Activated T-helper 9 cell treated with anti-CD3 and anti-CD28 coated beads, Interleukin-2, amount 50 U/mL, for 16 hours (primary cell): ENCODE measurements at regions not wholly inside any gene's neighbourhood (a gene's known extent, or its start where the extent isn't known, plus 50 kb on each side); places are given as distances from the start of the nearest gene placed in this dataset.
"Not testable (repeated sequence)": the region's sequence is repeated elsewhere in the genome, so short reads cannot be mapped to it uniquely, and the experiment has no call there.

ENCODE experiments used
- DNase-seq: peaks from one replicate; pipeline ENCODE4 v3.0.0-alpha.2; 2020; ENCODE audit warnings: low read depth

DNA sequence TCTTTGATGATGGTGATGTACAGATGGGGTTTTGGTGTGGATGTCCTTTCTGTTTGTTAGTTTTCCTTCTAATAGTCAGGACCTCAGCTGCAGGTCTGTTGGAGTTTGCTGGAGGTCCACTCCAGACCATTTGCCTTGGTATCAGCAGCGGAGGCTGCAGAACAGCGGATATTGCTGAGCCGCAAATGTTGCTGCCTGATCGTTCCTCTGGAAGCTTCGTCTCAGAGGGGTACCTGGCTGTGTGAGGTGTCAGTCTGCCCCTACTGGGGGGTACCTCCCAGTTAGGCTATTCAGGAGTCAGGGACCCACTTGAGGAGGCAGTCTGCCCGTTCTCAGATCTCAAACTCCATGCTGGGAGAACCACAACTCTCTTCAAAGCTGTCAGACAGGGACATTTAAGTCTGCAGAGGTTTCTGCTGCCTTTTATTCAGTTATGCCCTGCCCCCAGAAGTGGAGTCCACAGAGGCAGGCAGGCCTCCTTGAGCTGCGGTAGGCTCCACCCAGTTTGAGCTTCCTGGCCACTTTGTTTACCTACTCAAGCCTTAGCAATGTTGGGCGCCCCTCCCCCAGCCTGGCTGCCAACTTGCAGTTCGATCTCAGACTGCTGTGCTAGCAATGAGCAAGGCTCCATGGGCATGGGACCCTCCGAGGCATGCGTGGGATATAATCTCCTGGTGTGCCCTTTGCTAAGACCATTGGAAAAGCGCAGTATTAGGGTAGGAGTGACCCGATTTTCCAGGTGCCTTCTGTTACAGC is 264.5 kb downstream of the MATN1 start:
- not testable (repeated sequence) for DNase-seq

DNA sequence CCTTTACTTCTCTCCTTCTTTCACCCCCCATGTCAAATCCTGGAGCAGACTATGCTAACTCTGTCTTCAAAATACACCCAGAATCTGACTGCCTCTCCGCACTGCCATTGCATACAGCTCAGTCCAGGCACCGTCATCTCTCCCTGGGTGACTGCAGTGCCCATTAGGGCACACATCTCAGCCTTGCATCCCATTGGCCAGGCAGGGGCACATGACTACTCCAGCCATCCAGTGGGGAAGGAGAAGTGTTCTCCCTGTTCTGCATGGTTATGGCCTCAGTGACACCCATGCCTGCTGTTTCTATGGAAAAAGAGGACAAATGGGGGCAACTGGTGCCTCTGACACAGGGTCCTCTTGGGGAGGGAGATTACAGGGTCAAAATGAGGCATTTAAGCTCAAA is 270.5 kb downstream of the MATN1 start:
- no peak for DNase-seq

DNA sequence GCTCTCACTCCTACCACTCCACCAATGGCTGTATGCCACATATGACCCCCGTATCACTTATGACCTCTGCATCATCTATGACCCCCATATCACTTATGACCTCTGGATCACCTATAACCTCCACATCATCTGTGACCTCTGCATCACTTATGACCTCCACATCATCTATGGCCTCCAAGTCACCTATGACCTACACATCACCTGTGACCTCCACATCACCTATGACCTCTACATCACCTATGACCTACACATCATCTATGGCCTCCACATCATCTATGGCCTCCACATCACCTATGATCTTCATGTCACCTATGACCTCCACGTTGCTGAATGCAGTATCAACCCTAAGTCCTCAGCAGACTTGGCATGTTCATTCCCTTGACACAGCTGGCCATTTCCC is 271.2 kb downstream of the MATN1 start:
- no peak for DNase-seq

DNA sequence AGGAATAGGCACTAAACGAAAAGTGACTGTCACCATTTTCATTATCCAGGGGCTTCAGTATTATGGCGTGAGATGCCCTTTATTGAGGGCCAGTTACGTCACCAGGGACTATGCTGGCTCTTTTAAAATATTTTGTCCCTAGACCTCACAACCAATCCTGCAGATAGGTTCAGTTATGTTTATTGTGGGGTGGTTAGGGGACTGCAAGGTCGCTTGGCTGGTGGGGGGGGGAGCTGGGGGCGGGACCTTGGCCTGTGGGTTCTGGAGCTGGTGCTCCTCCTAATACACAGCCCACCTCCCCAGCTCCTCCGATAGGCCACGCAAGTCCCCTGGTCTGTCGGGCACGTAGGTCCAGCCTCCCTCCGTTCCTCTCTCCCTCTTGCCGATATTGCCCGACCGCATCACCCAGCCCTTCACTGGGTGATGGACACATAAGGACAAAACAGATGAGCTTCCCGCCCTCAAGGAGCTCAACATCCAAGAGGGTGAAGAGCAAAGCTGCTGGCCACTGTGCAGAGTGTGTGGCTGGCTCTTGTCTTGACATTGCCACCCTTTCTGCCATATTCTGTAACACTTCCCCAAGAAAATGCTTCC is 271.8 kb downstream of the MATN1 start:
- DNase-seq, result no peak

DNA sequence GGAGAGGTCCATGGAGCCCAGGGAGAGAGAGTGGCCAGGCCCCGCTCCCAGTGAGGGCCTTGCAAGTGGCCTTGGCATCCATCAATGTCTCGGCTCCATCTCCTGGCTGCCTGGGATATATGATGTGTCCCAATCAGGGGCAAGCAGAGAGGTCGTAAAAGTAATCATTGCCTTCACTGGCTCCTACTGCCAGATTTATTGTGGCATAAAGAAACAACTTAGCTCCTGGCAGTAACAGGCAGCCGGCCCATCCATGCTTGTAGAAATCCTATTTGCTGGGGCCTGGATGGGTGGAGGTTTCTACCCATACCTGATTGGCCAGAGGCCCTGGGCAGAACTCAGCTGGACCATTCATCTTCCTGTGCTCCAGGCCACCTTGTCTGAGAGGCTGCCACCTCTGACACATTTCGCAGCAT is 272.6 kb downstream of the MATN1 start:
- no peak for DNase-seq

DNA sequence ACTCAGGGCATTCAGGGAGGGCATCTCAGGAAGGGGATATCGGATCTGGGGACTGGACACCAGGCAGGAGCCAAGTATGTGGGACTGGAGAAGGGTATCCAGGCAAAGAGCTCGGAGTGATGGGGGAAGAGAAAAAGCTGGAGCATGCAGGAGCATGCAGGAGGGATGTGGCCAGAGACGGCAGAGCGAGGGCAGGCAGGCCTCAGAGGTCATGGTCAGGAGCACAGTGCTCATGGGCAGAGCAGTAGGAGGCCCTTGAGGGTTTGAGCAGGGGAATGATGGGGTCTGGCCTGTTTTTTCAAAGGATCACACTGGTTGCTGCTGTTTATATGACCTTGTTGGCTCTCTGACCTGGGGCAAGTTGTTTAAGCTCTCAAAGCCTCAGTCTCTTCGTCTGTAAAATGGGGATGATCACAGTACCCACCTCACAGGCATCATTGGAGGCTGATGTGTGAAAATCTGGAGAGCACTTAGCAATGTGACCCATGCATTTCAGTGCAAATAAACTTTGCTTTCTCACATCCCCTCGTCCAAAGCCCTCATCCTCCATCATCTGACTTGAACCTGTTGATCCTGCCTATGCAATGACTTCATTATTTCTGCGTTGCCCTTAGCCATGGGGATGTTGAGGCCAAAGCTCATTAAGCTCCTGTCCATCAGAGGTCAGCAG is 273.1 kb downstream of the MATN1 start:
- DNase-seq, result no peak

DNA sequence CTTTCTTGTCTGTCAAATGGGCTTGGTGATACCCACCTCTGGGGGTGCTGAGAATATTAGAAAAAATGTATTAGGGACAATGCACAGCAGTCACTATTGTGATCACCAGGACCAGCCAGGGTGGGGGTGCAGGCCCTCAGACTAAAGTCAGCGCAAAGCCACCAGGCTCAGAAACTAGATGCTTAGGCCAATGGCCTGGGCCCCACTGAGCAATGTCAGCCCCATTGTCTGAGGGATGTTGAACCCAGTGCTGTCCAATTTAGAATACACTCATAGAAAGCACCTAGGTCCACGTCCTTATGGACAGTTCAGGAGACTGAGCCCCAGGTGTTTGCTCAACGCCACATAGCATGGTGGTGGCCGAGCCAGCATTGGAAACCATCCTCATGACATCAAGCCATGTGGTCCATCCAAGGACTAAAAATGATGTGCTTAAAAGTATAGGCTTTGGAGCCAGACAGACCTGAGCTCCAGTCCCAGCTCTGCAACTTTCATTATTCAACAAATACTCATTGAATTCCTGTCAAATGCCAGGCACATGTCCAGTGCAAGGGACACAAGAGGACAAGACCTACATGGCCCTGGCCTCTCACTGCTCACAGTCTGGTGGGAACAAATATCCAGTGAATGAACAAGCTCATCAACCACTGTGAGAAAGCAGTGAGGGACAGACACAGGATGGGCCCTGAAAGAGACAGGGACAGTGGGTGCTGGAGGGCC is 273.8 kb downstream of the MATN1 start:
- DNase-seq, result no peak

DNA sequence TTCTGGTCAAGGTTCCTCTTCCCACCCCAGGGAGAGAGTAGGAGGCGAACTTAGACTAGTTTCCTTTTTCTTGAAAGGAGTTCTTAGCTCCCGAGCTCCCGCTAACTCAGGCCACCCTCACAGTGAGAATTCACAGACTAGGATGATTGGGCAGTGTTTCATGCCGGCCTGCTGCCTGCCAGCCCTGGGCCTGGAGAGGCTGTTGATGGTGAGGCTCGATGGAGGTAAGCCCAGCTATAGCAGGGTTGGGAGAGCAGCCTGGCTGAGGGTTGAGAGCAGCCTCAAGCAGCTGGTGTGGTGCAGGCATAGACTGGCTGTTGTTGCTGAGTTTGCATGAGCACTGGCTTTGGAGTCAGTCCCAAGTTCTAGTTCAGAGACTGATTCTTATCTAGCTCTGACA is 274.4 kb downstream of the MATN1 start:
- DNase-seq, result no peak

DNA sequence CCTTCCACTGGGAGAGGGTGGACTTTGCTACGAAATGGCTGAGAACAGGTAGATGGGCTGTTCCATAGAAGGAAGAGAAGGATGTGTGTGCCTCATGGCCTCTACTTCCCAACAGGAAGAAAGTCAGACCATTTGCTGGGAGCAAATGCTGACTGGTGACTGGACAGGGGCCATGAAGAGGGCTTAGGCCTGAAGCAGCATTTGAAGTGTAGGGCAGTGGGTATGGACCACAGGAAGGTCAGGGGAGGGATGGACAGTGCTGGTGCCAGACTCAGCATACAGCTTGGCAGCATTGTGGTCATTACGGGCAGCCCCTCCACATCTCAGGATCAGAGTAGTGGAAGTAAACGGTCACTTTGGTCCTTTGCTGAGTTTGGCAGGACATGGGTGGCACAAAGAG is 275.7 kb downstream of the MATN1 start:
- DNase-seq, result no peak

DNA sequence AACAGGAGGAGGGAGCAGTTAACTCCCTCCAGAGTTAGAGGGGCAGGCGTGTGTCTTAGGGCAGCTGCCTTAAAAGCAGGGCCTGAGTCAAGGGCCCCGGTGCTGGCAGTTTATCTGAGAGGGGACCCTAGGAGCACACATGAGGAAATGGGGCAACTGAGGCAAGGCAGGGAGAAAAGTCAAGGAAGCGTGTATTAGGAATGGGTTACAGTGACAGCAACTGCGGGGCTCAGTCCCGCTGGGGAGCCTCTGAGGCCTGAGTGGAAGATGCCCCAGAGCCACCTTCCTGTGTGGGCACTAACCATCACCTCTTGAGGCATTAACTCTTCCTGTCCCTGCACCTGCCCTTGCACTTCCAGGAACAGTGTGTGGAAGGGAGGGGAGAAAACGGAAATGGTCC is 276.3 kb downstream of the MATN1 start:
- no peak for DNase-seq

DNA sequence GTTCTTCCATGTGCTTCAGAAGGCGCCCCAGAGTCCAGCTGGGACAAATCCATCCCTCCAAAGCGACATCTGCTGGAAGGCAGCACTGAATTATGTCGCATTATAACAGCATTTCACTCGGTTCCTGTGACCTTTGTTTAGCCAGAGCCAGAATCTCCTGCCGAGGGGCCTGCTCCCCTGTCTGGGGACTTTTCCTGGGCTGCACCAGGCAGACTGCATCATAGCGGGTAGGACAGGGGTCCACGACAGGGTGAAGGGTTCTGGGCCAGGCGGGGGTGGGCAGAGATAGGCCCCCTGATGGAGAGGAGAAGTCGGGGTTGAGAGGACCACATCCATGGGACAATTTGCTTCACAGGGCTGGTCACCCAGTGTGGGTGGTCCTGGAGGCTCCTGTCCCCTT is 276.9 kb downstream of the MATN1 start:
- DNase-seq, result no peak

DNA sequence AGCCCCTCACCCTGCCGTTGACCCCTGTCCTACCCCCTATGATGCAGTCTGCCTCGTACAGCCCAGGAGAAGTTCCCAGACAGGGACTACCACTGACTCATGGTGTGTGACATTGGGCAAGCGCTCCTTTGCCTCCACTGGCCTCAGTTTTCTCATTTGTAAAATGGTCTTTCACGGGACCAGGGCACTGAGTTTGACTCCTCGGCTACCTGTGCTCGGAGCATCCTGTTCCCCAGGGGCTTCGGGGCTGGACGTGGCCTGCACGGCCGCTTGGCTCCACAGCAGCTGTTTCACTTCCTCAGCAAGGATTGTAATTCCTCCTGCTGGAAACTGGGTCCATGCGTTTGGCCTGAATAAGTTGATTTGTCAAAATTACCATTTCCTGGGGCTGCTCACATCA is 277.3 kb downstream of the MATN1 start:
- no peak for DNase-seq

DNA sequence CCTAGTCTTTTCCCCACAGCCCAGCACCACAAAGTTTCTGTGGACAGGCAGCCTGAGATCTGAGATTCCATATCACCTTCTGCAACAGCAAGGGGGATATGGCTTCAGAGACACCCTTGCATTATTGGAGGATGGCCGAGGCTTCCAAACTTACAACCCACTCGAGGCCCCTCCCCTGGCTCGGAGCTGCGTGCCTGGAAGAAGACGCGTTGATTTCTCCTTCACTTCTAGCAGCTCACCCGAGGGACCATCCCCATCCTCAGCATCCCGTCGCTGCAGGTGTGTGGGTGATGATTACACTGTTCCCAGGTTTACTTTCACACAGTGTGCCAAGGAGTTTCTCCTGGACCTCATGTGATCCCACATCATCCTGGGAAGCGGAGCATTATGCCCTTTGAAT is 277.9 kb downstream of the MATN1 start:
- no peak for DNase-seq

DNA sequence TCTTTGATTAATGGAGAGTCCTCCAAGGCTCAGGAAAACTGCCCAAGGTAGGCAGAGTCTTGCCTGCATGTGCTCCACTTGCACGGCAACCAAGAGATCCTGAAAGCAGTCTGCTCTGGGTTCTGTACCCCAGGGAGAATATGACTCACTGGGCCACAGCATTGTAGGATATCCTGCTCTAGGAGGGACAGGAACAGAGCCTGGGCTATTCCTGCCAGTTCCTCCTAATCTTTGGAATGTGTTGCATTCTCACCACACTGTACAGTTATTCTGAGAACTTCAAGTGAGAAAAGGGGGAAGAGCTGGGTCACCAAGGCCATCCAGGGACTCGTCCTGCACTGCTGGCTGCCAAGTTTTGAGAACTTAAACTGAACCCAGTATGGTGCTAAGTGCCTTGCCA is 278.5 kb downstream of the MATN1 start:
- no peak for DNase-seq

DNA sequence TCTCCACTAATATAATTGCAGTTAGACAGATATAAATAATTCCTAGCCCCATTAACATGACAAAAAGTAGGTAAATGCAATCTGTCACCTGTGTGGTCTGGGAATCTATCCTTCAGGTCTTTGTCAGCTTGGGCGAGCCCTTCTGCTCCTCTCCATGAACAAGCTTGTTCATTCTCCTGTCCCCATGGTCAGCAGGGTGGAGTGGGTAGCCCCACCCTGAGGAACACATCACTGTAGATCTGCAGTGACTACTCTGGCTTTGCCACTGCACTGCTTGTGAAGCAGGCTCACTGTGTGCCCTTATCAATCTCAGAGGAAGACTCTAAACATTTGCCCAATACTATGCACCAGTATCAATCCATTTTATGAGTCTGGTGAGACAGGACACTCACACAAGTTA is 279.0 kb downstream of the MATN1 start:
- DNase-seq, result no peak

DNA sequence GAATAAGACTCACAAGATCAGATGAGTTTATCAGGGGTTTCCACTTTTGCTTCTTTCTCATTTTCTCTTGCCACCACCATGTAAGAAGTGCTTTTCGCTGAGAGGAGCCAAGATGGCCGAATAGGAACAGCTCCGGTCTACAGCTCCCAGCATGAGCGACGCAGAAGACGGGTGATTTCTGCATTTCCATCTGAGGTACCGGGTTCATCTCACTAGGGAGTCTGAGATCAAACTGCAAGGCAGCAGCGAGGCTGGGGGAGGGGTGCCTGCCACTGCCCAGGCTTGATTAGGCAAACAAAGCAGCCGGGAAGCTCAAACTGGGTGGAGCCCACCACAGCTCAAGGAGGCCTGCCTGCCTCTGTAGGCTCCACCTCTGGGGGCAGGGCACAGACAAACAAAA is 285.1 kb downstream of the MATN1 start:
- not testable (repeated sequence) for DNase-seq

DNA sequence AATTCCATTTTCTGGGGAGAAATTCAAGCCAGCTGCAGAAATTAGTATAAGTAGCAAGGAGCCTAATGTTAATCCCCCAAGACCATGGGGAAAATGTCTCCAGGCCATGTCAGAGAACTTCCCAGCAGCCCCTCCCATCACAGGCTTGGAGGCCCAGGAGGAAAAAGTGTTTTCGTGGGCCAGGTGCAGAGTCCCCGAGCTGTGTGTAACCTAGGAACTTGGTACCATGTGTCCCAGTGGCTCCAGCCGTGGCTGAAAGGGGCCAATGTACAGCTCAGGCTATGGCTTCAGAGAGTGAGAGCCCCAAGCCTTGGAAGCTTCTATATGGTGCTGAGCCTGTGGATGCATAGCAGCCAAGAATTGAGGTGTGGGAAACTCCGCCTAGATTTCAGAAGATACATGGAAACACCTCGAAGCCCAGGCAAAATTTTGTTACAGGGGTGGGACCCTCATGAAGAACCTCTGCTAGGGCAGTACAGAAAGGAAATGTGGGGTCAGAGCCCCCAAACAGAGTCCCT is 286.3 kb downstream of the MATN1 start:
- no peak for DNase-seq

DNA sequence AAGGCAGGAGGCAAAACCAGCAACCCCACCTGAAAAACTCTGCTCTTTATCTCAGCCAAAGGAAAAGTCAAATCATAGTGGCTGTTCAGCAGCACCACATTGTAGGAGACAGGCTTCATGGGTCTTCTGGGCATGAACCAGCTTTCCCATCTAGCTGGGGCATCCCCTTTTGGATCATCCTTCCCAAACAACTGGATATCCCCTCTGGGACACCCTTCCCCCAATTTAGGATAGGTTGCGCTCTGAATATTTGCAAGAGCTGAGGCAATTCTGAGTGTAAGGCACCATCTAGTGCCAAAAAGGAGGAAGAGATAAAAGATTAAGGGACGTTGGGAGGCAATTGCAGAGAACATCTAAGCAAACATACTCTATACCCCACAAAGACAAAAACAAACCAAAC is 295.8 kb downstream of the MATN1 start:
- no peak for DNase-seq

DNA sequence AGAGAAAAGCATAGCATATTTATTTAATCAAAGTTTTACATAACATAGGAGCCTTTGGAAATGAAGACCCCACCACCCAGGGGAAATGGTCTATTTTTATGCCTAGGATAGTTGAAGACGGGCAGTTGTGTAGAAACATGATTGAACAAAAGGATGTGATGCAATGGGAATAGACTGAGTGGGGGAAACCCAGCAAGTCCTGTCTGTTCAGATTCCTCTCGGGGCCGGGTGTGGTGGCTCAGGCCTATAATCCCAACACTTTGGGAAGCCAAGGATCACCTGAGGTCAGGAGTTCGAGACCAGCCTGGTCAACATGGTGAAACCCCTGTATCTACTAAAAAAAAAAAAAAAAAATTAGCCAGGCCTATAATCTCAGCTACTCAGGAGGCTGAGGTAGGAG is 298.3 kb downstream of the MATN1 start:
- no peak for DNase-seq

DNA sequence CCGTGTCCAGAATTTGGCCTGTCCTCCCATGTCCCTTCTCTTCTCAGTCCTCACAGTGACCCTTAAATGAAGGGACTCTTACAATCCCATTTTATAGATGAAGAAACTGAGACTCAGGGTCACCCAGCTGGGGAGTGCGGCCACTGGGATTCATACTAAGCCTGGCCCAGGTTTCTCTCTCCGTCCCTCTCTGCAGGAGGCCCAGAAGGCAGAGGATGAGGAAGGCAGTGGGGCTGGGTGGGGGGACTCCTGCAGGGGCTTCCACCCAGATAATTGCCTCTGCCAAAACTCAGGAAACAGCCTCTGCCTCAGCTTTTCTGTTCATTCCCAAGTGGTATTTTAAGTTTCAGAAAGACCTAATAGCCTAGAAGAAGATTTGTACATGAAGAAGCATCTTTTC is 299.8 kb downstream of the MATN1 start:
- DNase-seq, result no peak

DNA sequence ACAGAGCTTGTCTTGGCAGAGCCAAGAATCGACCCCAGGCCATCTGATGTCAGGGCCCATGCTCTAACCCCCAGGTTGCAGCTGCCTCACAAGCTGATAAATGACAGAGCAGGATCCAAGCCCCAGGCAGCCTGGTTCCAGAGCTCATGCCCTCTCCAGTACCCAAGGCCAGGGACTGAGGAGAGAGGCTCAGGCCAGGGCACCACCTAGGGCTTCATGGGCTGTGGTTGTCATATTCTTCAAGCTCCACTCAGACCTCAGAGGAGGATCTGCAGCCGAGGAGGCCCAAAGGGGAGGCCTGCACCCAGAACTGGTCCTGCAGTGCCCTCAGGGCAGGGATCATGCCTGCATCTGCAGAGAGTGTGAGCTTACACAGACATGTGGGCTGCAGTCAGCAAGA is 301.1 kb downstream of the MATN1 start:
- no peak for DNase-seq

DNA sequence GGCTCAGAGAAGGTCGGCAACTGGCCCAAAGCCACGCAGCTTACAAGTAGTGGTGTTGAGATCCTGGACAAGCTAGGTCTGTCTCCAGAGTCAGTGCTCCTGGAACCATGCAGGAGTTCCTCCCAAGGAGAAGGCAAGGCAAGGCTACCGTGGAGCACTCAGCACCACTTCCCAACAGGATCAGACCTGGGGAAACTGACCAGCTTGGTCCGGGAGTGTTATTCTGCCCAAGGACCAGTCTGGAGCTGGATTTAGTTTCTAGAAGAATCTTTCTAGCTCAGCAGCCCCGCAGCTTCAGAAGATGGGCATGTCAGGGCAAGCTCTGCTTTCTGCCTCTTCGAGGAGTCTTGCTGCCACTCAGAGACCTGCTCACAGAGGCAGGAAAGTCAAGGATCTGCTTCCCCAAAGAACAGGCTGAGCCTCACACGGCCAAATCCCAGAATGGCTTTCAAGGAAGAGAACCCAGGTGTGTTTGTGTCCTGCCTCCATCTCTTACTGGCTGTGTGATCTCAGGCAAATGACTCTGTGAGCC is 302.8 kb downstream of the MATN1 start:
- DNase-seq, result no peak
